HCT116 (cell line): ENCODE measurements at regions not wholly inside any gene's neighbourhood (a gene's known extent, or its start where the extent isn't known, plus 50 kb on each side); places are given as distances from the start of the nearest gene placed in this dataset.

ENCODE experiments used
- ATAC-seq: fragments of 200-7000 bp; cut with Tn5 transposase; 2 replicates; pipeline ENCODE4 v1.9.1; 2020; ENCODE audit warnings: mild to moderate bottlenecking, moderate library complexity
- BruUV-seq: library from RNA; stranded (reverse); fragments of 400-500 nt; replicated peaks from 2 replicates; lab custom pipeline; 2021; lab: Mats Ljungman, UMichigan
- CTCF ChIA-PET: fragments of 300-600 bp; sonication (Branson Sonifier 250); formaldehyde crosslinking; loops from one replicate; lab custom pipeline; 2021; ENCODE audit warnings: antibody characterized with exemption; lab: Charles Lee
- POLR2A ChIA-PET: fragments of 300-600, 350-600 bp; sonication (Branson Sonifier 250); formaldehyde crosslinking; loops from one replicate; lab custom pipeline; 2021; ENCODE audit warnings: antibody characterized with exemption; lab: Charles Lee
- RAD21 ChIA-PET, 2 experiments: fragments of 300-600 bp; sonication (Branson Sonifier 250); formaldehyde crosslinking; loops; one replicate each; lab custom pipeline; 2023; ENCODE audit warnings: low total read pairs in 2 of 2; ENCODE audit not compliant: uncharacterized antibody in 2 of 2, unreplicated experiment in 2 of 2, low non-redundant PET in 1 of 2; lab: Charles Lee
- DNase-seq: peaks from one replicate; pipeline ENCODE4 v3.0.0-alpha.2; 2010; ENCODE audit warnings: low read depth, low spot score
- H2AFZ ChIP-seq: fragments of 200-600 bp; shearing (Covaris generic), sonication (generic); 2 replicates; pipeline ENCODE4 v1.6.1; 2017; ENCODE audit warnings: low read depth, mixed run types, mixed read lengths, antibody characterized with exemption, low read length; ENCODE audit not compliant: poor library complexity, severe bottlenecking
- H3K27ac ChIP-seq: 2 replicates; pipeline ENCODE4 v1.5.1; 2012; ENCODE audit warnings: low read depth, low read length
- H3K27me3 ChIP-seq: fragments of 200-600 bp; sonication (generic); 2 replicates; pipeline ENCODE4 v1.6.1; 2016; ENCODE audit warnings: mixed run types, low read length, mixed read lengths; ENCODE audit not compliant: insufficient read depth
- H3K36me3 ChIP-seq, 2 experiments: fragments of 200-500 bp in 1 of 2; fragments of 200-600 bp in 1 of 2; sonication (Bioruptor generic) in 1 of 2; sonication (generic) in 1 of 2; 2 replicates each; pipeline versions ENCODE4 v1.5.1 to v1.6.1; 2014 to 2016; ENCODE audit warnings: low read length in 2 of 2, inconsistent platforms in 1 of 2, mixed read lengths in 1 of 2, mixed run types in 1 of 2; ENCODE audit not compliant: insufficient read depth in 2 of 2, control insufficient read depth in 1 of 2
- H3K4me1 ChIP-seq, 2 experiments: fragments of 200-600 bp in 1 of 2; sonication (generic) in 1 of 2; 2 replicates each; pipeline versions ENCODE4 v1.5.1 to v1.6.1; 2012 to 2017; ENCODE audit warnings: low read length in 2 of 2, inconsistent platforms in 1 of 2, mild to moderate bottlenecking in 1 of 2, mixed read lengths in 1 of 2, mixed run types in 1 of 2, moderate library complexity in 1 of 2; ENCODE audit not compliant: insufficient read depth in 2 of 2, control insufficient read depth in 1 of 2
- H3K4me2 ChIP-seq: fragments of 200-600 bp; sonication (generic); 2 replicates; pipeline ENCODE4 v1.6.1; 2017; ENCODE audit warnings: mixed run types, low read length, mixed read lengths
- H3K4me3 ChIP-seq, 2 experiments: fragments of 200-600 bp in 1 of 2; sonication (generic) in 1 of 2; replicated peaks in 1 of 2; 2 replicates each; pipeline ENCODE4 v1.5.1; 2011 to 2016; ENCODE audit warnings: low read length in 2 of 2, control low read depth in 1 of 2, low read depth in 1 of 2, mild to moderate bottlenecking in 1 of 2, mixed read lengths in 1 of 2, mixed run types in 1 of 2
- H3K79me2 ChIP-seq: fragments of 200-600 bp; sonication (generic); 2 replicates; pipeline ENCODE4 v1.6.1; 2017; ENCODE audit warnings: mild to moderate bottlenecking, mixed run types, low read length, moderate library complexity, mixed read lengths; ENCODE audit not compliant: insufficient read depth
- H3K9ac ChIP-seq: fragments of 200-600 bp; sonication (generic); 2 replicates; pipeline ENCODE4 v1.6.1; 2016; ENCODE audit warnings: low read length, mixed read lengths
- H3K9me2 ChIP-seq: fragments of 200-600 bp; sonication (generic), shearing (Covaris generic); 2 replicates; pipeline ENCODE4 v1.6.1; 2017; ENCODE audit warnings: mixed run types, mild to moderate bottlenecking, moderate library complexity; ENCODE audit not compliant: insufficient read depth
- H3K9me3 ChIP-seq, 2 experiments: fragments of 200-500 bp in 1 of 2; fragments of 200-600 bp in 1 of 2; sonication (Bioruptor generic) in 1 of 2; sonication (generic) in 1 of 2; 2 replicates each; pipeline ENCODE4 v1.6.1; 2014 to 2017; ENCODE audit warnings: low read length in 2 of 2, mixed read lengths in 2 of 2, inconsistent platforms in 1 of 2, low read depth in 1 of 2, mild to moderate bottlenecking in 1 of 2, mixed run types in 1 of 2, moderate library complexity in 1 of 2; ENCODE audit not compliant: control insufficient read depth in 1 of 2, insufficient read depth in 1 of 2
- H4K20me1 ChIP-seq: fragments of 200-600 bp; sonication (generic), shearing (Covaris generic); 2 replicates; pipeline ENCODE4 v1.6.1; 2017; ENCODE audit warnings: mixed run types, mild to moderate bottlenecking, moderate library complexity; ENCODE audit not compliant: insufficient read depth
- ATF3 ChIP-seq: IDR thresholded peaks from 2 replicates; pipeline ENCODE4 v1.6.1; 2012
- CBX3 ChIP-seq: IDR thresholded peaks from 2 replicates; pipeline ENCODE4 v1.6.1; 2012; ENCODE audit warnings: low read depth
- CEBPB ChIP-seq: IDR thresholded peaks from 2 replicates; pipeline ENCODE4 v1.6.1; 2012; ENCODE audit warnings: low read depth
- EGR1 ChIP-seq: IDR thresholded peaks from 2 replicates; pipeline ENCODE4 v1.6.1; 2012; ENCODE audit warnings: low read depth
- ELF1 ChIP-seq: IDR thresholded peaks from 2 replicates; pipeline ENCODE4 v1.6.1; 2012; ENCODE audit warnings: low read depth, borderline replicate concordance
- EZH2 ChIP-seq: fragments of 200-600 bp; sonication (generic); IDR thresholded peaks from 2 replicates; pipeline ENCODE4 v1.6.1; 2017; ENCODE audit warnings: antibody characterized with exemption, mixed run types
- JUND ChIP-seq: IDR thresholded peaks from 2 replicates; pipeline ENCODE4 v1.6.1; 2012
- POLR2A ChIP-seq: IDR thresholded peaks from 2 replicates; pipeline ENCODE4 v1.7.0; 2011; ENCODE audit warnings: borderline replicate concordance; ENCODE audit not compliant: insufficient read depth, insufficient read length; ENCODE audit errors: extremely low read depth
- RAD21 ChIP-seq: IDR thresholded peaks from 2 replicates; pipeline ENCODE4 v1.6.1; 2012; ENCODE audit warnings: low read depth, mild to moderate bottlenecking
- SP1 ChIP-seq: IDR thresholded peaks from 2 replicates; pipeline ENCODE4 v1.6.1; 2012; ENCODE audit warnings: low read depth
- SRF ChIP-seq: IDR thresholded peaks from 2 replicates; pipeline ENCODE4 v1.6.1; 2012; ENCODE audit warnings: low read depth
- TCF7L2 ChIP-seq: IDR thresholded peaks from 2 replicates; pipeline ENCODE4 v1.7.0; 2011; ENCODE audit warnings: borderline replicate concordance, inconsistent platforms; ENCODE audit not compliant: insufficient read depth, insufficient read length; ENCODE audit errors: extremely low read depth
- YY1 ChIP-seq: IDR thresholded peaks from 2 replicates; pipeline ENCODE4 v1.6.1; 2011; ENCODE audit warnings: low read length, low read depth, moderate library complexity, mild to moderate bottlenecking; ENCODE audit not compliant: insufficient replicate concordance; ENCODE audit errors: extremely low read depth
- ZFX ChIP-seq: fragments of 450-650 bp; IDR thresholded peaks from 2 replicates; pipeline ENCODE4 v1.6.1; 2017
- intact Hi-C: fragments of 100-400 bp; cut with micrococcal nuclease; formaldehyde crosslinking; loops from 2 replicates; pipeline ENCODE4 v1.10.0; 2022
- TF ChIP-seq, protein P1 (sequence below): IDR thresholded peaks from 2 replicates; pipeline ENCODE4 v1.6.1; 2012
- TF ChIP-seq, protein P2 (sequence below), 3 experiments: fragments of 200-600 bp in 1 of 3; sonication (generic) in 1 of 3; IDR thresholded peaks in 2 of 3; conservative IDR thresholded peaks in 1 of 3; 2 replicates each; pipeline ENCODE4 v1.5.1; 2012 to 2017; ENCODE audit warnings: low read depth in 2 of 3, low read length in 2 of 3, antibody characterized with exemption in 1 of 3, borderline replicate concordance in 1 of 3, control low read depth in 1 of 3, mild to moderate bottlenecking in 1 of 3, mixed read lengths in 1 of 3, mixed run types in 1 of 3, moderate library complexity in 1 of 3; ENCODE audit not compliant: insufficient read depth in 1 of 3
- TF ChIP-seq, protein P3 (sequence below): IDR thresholded peaks from 2 replicates; pipeline ENCODE4 v1.6.1; 2011; ENCODE audit warnings: mild to moderate bottlenecking, low read length, moderate library complexity; ENCODE audit not compliant: insufficient replicate concordance; ENCODE audit errors: extremely low read depth

GRCh38 chr5:20466512-20466911 lies 478.5 kb upstream of the CDH18 start (continued):
- no peak for TF ChIP-seq ATF3

- no peak for DNase-seq
- no peak overlapping the region for H2AFZ ChIP-seq
- H3K4me2 ChIP-seq, result no peak overlapping the region
- BruUV-seq, result no TSS peak
- no peak overlapping the region for H3K27ac ChIP-seq
- no peaks in the 10 kb centered on the region for H3K4me1 ChIP-seq
- TF ChIP-seq EGR1, result no peak
- no peak for TF ChIP-seq POLR2A
- TF ChIP-seq EZH2, result no peak
- TF ChIP-seq YY1, result no peak
- no peak for TF ChIP-seq SP1
- TF ChIP-seq ATF3, result no peak
- TF ChIP-seq SRF, result no peak
- TF ChIP-seq, protein P1, sequence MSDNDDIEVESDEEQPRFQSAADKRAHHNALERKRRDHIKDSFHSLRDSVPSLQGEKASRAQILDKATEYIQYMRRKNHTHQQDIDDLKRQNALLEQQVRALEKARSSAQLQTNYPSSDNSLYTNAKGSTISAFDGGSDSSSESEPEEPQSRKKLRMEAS, result no peak
- TF ChIP-seq ELF1, result no peak
- TF ChIP-seq ZFX, result no peak
- no peak for TF ChIP-seq CEBPB
- no peak for TF ChIP-seq RAD21
- no peak for TF ChIP-seq TCF7L2
- no peak for TF ChIP-seq JUND
- TF ChIP-seq, protein P2, sequence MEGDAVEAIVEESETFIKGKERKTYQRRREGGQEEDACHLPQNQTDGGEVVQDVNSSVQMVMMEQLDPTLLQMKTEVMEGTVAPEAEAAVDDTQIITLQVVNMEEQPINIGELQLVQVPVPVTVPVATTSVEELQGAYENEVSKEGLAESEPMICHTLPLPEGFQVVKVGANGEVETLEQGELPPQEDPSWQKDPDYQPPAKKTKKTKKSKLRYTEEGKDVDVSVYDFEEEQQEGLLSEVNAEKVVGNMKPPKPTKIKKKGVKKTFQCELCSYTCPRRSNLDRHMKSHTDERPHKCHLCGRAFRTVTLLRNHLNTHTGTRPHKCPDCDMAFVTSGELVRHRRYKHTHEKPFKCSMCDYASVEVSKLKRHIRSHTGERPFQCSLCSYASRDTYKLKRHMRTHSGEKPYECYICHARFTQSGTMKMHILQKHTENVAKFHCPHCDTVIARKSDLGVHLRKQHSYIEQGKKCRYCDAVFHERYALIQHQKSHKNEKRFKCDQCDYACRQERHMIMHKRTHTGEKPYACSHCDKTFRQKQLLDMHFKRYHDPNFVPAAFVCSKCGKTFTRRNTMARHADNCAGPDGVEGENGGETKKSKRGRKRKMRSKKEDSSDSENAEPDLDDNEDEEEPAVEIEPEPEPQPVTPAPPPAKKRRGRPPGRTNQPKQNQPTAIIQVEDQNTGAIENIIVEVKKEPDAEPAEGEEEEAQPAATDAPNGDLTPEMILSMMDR (IDR thresholded peaks at IDR 0.05 in 2 of 3, conservative IDR thresholded peaks at IDR 0.05 in 1 of 3; ENCODE audit: borderline replicate concordance in 1 of 3, insufficient read depth in 1 of 3, low read depth in 2 of 3, low read length in 2 of 3), result no peak
- no peak for TF ChIP-seq CBX3
- TF ChIP-seq, protein P3, sequence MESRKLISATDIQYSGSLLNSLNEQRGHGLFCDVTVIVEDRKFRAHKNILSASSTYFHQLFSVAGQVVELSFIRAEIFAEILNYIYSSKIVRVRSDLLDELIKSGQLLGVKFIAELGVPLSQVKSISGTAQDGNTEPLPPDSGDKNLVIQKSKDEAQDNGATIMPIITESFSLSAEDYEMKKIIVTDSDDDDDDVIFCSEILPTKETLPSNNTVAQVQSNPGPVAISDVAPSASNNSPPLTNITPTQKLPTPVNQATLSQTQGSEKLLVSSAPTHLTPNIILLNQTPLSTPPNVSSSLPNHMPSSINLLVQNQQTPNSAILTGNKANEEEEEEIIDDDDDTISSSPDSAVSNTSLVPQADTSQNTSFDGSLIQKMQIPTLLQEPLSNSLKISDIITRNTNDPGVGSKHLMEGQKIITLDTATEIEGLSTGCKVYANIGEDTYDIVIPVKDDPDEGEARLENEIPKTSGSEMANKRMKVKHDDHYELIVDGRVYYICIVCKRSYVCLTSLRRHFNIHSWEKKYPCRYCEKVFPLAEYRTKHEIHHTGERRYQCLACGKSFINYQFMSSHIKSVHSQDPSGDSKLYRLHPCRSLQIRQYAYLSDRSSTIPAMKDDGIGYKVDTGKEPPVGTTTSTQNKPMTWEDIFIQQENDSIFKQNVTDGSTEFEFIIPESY, result no peak
- TF ChIP-seq, all 23 proteins: peak for 0
- Histone ChIP-seq H3K27me3 (no peaks in the 10 kb centered on the region), H3K9me3 (peaks cover 13 to 21% of the 10 kb centered on the region in 2 experiments; a peak in 2 of 4 replicates), H3K79me2 (no peaks in the 10 kb centered on the region), H3K9me2 (no peaks in the 10 kb centered on the region), H3K9ac (no peak overlapping the region), H4K20me1 (no peaks in the 10 kb centered on the region), H3K4me3 (no peak overlapping the region), H3K36me3 (no peaks in the 10 kb centered on the region)
- ChIA-PET RAD21 (no interaction called here), POLR2A (no interaction called here), CTCF (no interaction called here)
- no peak for ATAC-seq
- intact Hi-C loops, result no loop called here
These were observed 475.2 kb upstream of the CDH18 start for GRCh38 chr5:20463206-20463605.
